IMR-90 (cell line): ENCODE measurements at regions not wholly inside any gene's neighbourhood (a gene's known extent, or its start where the extent isn't known, plus 50 kb on each side); places are given as distances from the start of the nearest gene placed in this dataset.

Experiments
- ATAC-seq: fragments of 200-7000 bp; cut with Tn5 transposase; 2 replicates; pipeline ENCODE4 v1.9.1; 2020; ENCODE audit warnings: low read depth, mild to moderate bottlenecking, moderate library complexity
- BruUV-seq: library from RNA; stranded (reverse); fragments of 400-500 nt; replicated peaks from 2 replicates; lab custom pipeline; 2021; lab: Mats Ljungman, UMichigan
- CTCF ChIA-PET: fragments of 300-600 bp; formaldehyde crosslinking; extraction: SDS; loops from one replicate; lab custom pipeline; 2021; ENCODE audit warnings: antibody characterized with exemption; lab: Yijun Ruan, JAX
- POLR2A ChIA-PET: fragments of 300-600 bp; sonication (Branson Sonifier 250); formaldehyde crosslinking; loops from one replicate; lab custom pipeline; 2022; ENCODE audit warnings: antibody characterized with exemption; ENCODE audit not compliant: unreplicated experiment; lab: Charles Lee
- DNase-seq: peaks from one replicate; pipeline ENCODE4 v3.0.0; 2013
- H2AFZ ChIP-seq: replicated peaks from 2 replicates; pipeline ENCODE3; 2013; ENCODE audit warnings: low read length, mild to moderate bottlenecking; ENCODE audit not compliant: poor library complexity
- H2AK5ac ChIP-seq: 2 replicates; pipeline ENCODE4 v1.6.1; 2013; ENCODE audit warnings: low read depth, low read length, inconsistent platforms
- H2AK9ac ChIP-seq: replicated peaks from 2 replicates; pipeline ENCODE3; 2013; ENCODE audit warnings: mild to moderate bottlenecking, low read depth, low read length, moderate library complexity; ENCODE audit not compliant: poor library complexity
- H2BK120ac ChIP-seq: 2 replicates; pipeline ENCODE4 v1.6.1; 2013; ENCODE audit warnings: low read depth, low read length, inconsistent platforms
- H2BK15ac ChIP-seq: 3 replicates; pipeline ENCODE4 v1.6.1; 2013; ENCODE audit warnings: low read depth, low read length, inconsistent platforms
- H2BK20ac ChIP-seq: 2 replicates; pipeline ENCODE4 v1.6.1; 2013; ENCODE audit warnings: low read depth, mild to moderate bottlenecking, inconsistent platforms, low read length, moderate library complexity
- H2BK5ac ChIP-seq: 2 replicates; pipeline ENCODE4 v1.6.1; 2013; ENCODE audit warnings: mild to moderate bottlenecking, low read depth, low read length, inconsistent platforms; ENCODE audit not compliant: poor library complexity, severe bottlenecking
- H3K14ac ChIP-seq: replicated peaks from 2 replicates; pipeline ENCODE4 v1.6.1; 2013; ENCODE audit warnings: low read depth, low read length, inconsistent platforms
- H3K18ac ChIP-seq: 2 replicates; pipeline ENCODE4 v1.6.1; 2013; ENCODE audit warnings: low read depth, low read length, control low read depth
- H3K23ac ChIP-seq: 2 replicates; pipeline ENCODE4 v1.6.1; 2013; ENCODE audit warnings: low read depth, low read length, inconsistent platforms
- H3K27ac ChIP-seq: 2 replicates; pipeline ENCODE4 v1.5.1; 2013; ENCODE audit warnings: mild to moderate bottlenecking, control low read depth, low read length; ENCODE audit not compliant: insufficient read depth
- H3K27me3 ChIP-seq: 2 replicates; pipeline ENCODE4 v1.6.1; 2013; ENCODE audit warnings: low read length; ENCODE audit not compliant: control insufficient read depth, insufficient read depth
- H3K36me3 ChIP-seq: 2 replicates; pipeline ENCODE4 v1.6.1; 2013; ENCODE audit warnings: low read length, mixed read lengths; ENCODE audit not compliant: control insufficient read depth, insufficient read depth
- H3K4ac ChIP-seq: 2 replicates; pipeline ENCODE4 v1.6.1; 2013; ENCODE audit warnings: low read depth, low read length, inconsistent platforms
- H3K4me1 ChIP-seq: 2 replicates; pipeline ENCODE4 v1.6.1; 2013; ENCODE audit warnings: low read length, mixed read lengths; ENCODE audit not compliant: control insufficient read depth, insufficient read depth
- H3K4me2 ChIP-seq: 2 replicates; pipeline ENCODE4 v1.6.1; 2013; ENCODE audit warnings: low read depth, mild to moderate bottlenecking, control low read depth, low read length, moderate library complexity
- H3K4me3 ChIP-seq: 2 replicates; pipeline ENCODE4 v1.5.1; 2013; ENCODE audit warnings: low read depth, mild to moderate bottlenecking, control low read depth, low read length, moderate library complexity; ENCODE audit not compliant: insufficient read depth
- H3K56ac ChIP-seq: 2 replicates; pipeline ENCODE4 v1.6.1; 2013; ENCODE audit warnings: low read length, inconsistent platforms; ENCODE audit not compliant: insufficient read depth; ENCODE audit errors: extremely low read depth
- H3K79me1 ChIP-seq, 2 experiments: 2 replicates each; pipeline ENCODE4 v1.6.1; 2013; ENCODE audit warnings: low read length in 2 of 2, inconsistent platforms in 1 of 2, low read depth in 1 of 2
- H3K9ac ChIP-seq: 2 replicates; pipeline ENCODE4 v1.6.1; 2013; ENCODE audit warnings: low read depth, low read length, control low read depth
- H3K9me1 ChIP-seq: 2 replicates; pipeline ENCODE4 v1.6.1; 2013; ENCODE audit warnings: low read length, inconsistent platforms; ENCODE audit not compliant: insufficient read depth
- H3K9me3 ChIP-seq: 2 replicates; pipeline ENCODE4 v1.6.1; 2013; ENCODE audit warnings: low read length; ENCODE audit not compliant: control insufficient read depth, insufficient read depth
- H4K20me1 ChIP-seq: 2 replicates; pipeline ENCODE4 v1.6.1; 2013; ENCODE audit warnings: low read length, inconsistent platforms; ENCODE audit not compliant: insufficient read depth
- H4K5ac ChIP-seq: 2 replicates; pipeline ENCODE4 v1.6.1; 2013; ENCODE audit warnings: mild to moderate bottlenecking, low read depth, low read length, control low read depth
- H4K8ac ChIP-seq, 2 experiments: 2 replicates each; pipeline ENCODE4 v1.6.1; 2013; ENCODE audit warnings: low read depth in 2 of 2, low read length in 2 of 2, control low read depth in 1 of 2, inconsistent platforms in 1 of 2
- H4K91ac ChIP-seq: 2 replicates; pipeline ENCODE4 v1.6.1; 2013; ENCODE audit warnings: low read depth, low read length, inconsistent platforms; ENCODE audit not compliant: insufficient read depth
- RAD21 ChIP-seq: IDR thresholded peaks from 2 replicates; pipeline ENCODE4 v1.6.1; 2012; ENCODE audit warnings: low read length, improper control_type of control experiment
- RFX5 ChIP-seq: IDR thresholded peaks from 2 replicates; pipeline ENCODE4 v1.8.0; 2012; ENCODE audit warnings: low read depth, mild to moderate bottlenecking, low read length, moderate library complexity
- WGBS, 2 experiments: methylation state at CpG; one replicate each; pipeline versions ENCODE4 v1.1.5 to v1.1.7; 2013; ENCODE audit warnings: missing lambda C conversion rate in 2 of 2; ENCODE audit not compliant: insufficient read length in 1 of 2; ENCODE audit errors: extremely low coverage in 2 of 2; 5-methylcytosine and 5-hydroxymethylcytosine counted together
- dilution Hi-C: fragments of 300-500 bp; cut with HindIII; formaldehyde crosslinking; loops from one replicate; pipeline ENCODE4 v1.14.3; 2018; ENCODE audit warnings: low sequenced_read_pairs; ENCODE audit not compliant: unreplicated experiment
- in situ Hi-C: fragments of 300-500 bp; cut with MboI; formaldehyde crosslinking; loops from 3 replicates; pipeline ENCODE4 v1.14.3; 2019; ENCODE audit warnings: low sequenced_read_pairs, inconsistent platforms, mixed read lengths
- intact Hi-C: fragments of 100-400 bp; cut with micrococcal nuclease; formaldehyde crosslinking; loops from 2 replicates; pipeline ENCODE4 v1.10.0; 2022

DNA sequence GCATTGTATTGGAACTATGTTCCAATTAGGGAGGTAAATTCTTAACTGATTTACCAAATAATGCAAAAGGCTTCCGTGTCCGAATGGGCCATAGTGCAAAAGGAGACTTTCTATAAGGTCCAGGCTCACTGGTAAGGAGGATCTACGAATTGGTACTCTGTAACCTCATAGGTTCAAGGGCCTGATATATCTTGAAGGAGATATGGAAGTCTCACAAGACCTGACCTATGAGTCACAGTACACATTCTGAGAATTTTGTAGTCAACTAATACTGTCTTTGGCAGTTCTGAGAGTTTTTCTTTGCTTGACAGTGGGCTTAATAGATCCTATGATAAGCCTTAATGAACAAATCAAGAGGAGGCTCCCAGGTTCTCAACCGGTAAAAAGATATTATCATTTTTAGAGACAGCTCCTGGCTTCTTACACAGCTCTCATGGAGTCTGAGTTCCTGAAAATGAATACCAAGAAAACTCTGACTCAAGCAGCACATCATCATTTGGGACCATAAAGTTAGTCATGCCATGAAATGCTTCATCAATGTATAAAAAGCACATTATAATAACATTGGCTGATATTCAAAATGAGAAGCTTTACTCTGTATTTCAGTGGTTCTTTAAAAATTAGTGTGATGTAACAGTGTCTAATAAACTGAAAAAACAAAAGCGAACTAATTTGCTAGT, 1275.2 kb upstream of the CRIM1 start:
- Histone ChIP-seq H3K27me3 (no peaks in the 10 kb centered on the region), H2BK20ac (no peak overlapping the region), H2BK120ac (no peak overlapping the region), H4K91ac (no peak overlapping the region), H3K4me3 (no peak overlapping the region), H3K9ac (no peak overlapping the region), H2AK9ac (no peak overlapping the region), H2BK5ac (no peak overlapping the region), H2AK5ac (no peak overlapping the region), H4K5ac (no peak overlapping the region), H3K18ac (no peak overlapping the region), H3K9me3 (peaks cover 4% of the 10 kb centered on the region), H3K4ac (no peak overlapping the region), H3K23ac (no peak overlapping the region), H3K4me1 (no peaks in the 10 kb centered on the region), H3K4me2 (no peak overlapping the region), H3K36me3 (no peaks in the 10 kb centered on the region), H3K9me1 (no peaks in the 10 kb centered on the region), H3K14ac (no peak overlapping the region), H2BK15ac (no peak overlapping the region), H4K20me1 (no peaks in the 10 kb centered on the region), H4K8ac (no peak overlapping the region), H2AFZ (no peak overlapping the region), H3K56ac (no peak overlapping the region), H3K79me1 (no peaks in the 10 kb centered on the region), H3K27ac (no peak overlapping the region)
- intact Hi-C loops, result no loop called here
- no CpG with 5 or more reads among the region's 5 CpGs for WGBS, 2 experiments
- DNase-seq (no peak), ATAC-seq (no peak)
- no TSS peak for BruUV-seq
- ChIA-PET CTCF (no interaction called here), POLR2A (no interaction called here)
- in situ Hi-C loops, result no loop called here
- dilution Hi-C loops, result no loop called here
- TF ChIP-seq RFX5, result no peak
- no peak for TF ChIP-seq RAD21
